BJ (cell line): ENCODE measurements at regions not wholly inside any gene's neighbourhood (a gene's known extent, or its start where the extent isn't known, plus 50 kb on each side); places are given as distances from the start of the nearest gene placed in this dataset.

Experiments
- CTCF ChIA-PET: fragments of 350-600 bp; formaldehyde crosslinking; extraction: SDS; loops from one replicate; lab custom pipeline; 2021; ENCODE audit warnings: antibody characterized with exemption, inconsistent platforms; lab: Yijun Ruan, JAX
- POLR2A ChIA-PET: fragments of 300-600 bp; sonication (Branson Sonifier 250); formaldehyde crosslinking; extraction: SDS; loops from one replicate; lab custom pipeline; 2021; ENCODE audit warnings: antibody characterized with exemption; lab: Charles Lee
- DNase-seq: peaks from one replicate; pipeline ENCODE4 v3.0.0-alpha.2; 2011; ENCODE audit warnings: low read depth
- H3K27me3 ChIP-seq: 2 replicates; pipeline ENCODE4 v1.6.0; 2011; ENCODE audit warnings: low read length; ENCODE audit not compliant: control insufficient read depth, insufficient read depth
- H3K36me3 ChIP-seq: 2 replicates; pipeline ENCODE4 v1.5.1; 2011; ENCODE audit warnings: low read length; ENCODE audit not compliant: control insufficient read depth, insufficient read depth
- H3K4me3 ChIP-seq: 2 replicates; pipeline ENCODE4 v1.5.1; 2011; ENCODE audit warnings: low read depth, mild to moderate bottlenecking, control low read depth, low read length
- TF ChIP-seq, protein P1 (sequence below): IDR thresholded peaks from 2 replicates; pipeline ENCODE4 v1.5.1; 2011; ENCODE audit warnings: low read depth, mild to moderate bottlenecking, control low read depth, inconsistent platforms, low read length, moderate library complexity; ENCODE audit not compliant: insufficient read depth

DNA sequence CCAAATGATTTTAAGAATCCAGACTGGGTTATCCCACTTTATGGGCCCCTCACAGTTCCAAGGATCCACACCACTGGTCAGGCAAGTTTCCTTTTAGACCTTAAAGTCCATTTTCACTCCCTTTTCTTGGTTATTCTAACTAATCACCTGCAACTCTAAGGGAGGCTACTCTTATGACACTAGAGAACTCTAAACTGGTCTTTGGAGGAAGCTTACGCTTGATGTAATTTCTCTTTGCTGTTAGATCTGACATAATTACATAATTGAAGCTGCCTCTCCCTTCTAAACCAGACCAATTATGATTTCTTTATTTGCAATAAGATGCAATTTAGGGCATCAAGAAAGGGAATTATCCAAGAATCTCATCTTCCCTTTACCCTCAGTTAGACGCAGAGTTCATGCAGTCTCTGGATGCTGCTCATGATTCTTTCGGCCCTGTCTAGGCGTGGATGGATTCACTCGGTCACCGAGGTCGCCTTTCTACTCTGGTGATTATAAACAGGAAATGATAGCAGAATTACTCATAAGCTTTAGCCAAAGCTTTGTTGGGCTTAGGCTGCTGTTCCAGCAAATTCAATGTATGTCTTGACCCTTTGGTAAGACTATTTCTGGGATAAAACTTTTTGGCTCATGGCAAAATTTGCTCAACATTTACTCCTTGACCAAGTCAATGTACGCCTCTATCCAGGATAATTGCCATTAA is 130.9 kb upstream of the PRNP start:
- DNase-seq, result no peak
- TF ChIP-seq, protein P1, sequence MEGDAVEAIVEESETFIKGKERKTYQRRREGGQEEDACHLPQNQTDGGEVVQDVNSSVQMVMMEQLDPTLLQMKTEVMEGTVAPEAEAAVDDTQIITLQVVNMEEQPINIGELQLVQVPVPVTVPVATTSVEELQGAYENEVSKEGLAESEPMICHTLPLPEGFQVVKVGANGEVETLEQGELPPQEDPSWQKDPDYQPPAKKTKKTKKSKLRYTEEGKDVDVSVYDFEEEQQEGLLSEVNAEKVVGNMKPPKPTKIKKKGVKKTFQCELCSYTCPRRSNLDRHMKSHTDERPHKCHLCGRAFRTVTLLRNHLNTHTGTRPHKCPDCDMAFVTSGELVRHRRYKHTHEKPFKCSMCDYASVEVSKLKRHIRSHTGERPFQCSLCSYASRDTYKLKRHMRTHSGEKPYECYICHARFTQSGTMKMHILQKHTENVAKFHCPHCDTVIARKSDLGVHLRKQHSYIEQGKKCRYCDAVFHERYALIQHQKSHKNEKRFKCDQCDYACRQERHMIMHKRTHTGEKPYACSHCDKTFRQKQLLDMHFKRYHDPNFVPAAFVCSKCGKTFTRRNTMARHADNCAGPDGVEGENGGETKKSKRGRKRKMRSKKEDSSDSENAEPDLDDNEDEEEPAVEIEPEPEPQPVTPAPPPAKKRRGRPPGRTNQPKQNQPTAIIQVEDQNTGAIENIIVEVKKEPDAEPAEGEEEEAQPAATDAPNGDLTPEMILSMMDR, result no peak
- POLR2A ChIA-PET, result no interaction called here
- CTCF ChIA-PET, result interaction anchor here (0.6 to 1.7 kb wide), 2 partner anchors 38 to 265 kb away, joined by 3 to 4 read pairs; no protein-coding TSS in a partner anchor
- H3K27me3 ChIP-seq, result no peaks in the 10 kb centered on the region
- H3K4me3 ChIP-seq, result no peak overlapping the region
- H3K36me3 ChIP-seq, result no peaks in the 10 kb centered on the region

DNA sequence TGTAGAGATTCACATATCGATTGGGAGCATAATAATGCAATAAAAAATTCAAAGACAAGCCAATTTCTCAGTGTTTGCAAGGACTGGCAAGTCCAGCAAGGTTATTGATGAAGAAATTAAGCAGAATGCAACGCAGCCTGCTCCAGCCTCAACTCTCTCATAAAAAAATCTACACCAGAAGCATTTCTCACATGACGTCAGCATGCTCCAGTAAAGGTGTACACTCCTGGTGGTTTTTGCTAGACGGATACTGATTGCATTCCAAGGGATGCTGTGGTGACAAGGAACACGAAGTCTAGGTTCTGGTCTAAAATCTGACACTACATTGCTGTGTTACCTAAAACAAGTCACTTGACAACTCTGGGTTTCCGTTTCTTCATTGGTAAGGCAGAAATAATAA is 131.9 kb upstream of the PRNP start:
- ChIA-PET POLR2A (no interaction called here), CTCF (no interaction called here)
- no peak for DNase-seq
- TF ChIP-seq, protein P1, result no peak
- no peaks in the 10 kb centered on the region for H3K27me3 ChIP-seq
- H3K4me3 ChIP-seq, result no peak overlapping the region
- H3K36me3 ChIP-seq, result no peaks in the 10 kb centered on the region

DNA sequence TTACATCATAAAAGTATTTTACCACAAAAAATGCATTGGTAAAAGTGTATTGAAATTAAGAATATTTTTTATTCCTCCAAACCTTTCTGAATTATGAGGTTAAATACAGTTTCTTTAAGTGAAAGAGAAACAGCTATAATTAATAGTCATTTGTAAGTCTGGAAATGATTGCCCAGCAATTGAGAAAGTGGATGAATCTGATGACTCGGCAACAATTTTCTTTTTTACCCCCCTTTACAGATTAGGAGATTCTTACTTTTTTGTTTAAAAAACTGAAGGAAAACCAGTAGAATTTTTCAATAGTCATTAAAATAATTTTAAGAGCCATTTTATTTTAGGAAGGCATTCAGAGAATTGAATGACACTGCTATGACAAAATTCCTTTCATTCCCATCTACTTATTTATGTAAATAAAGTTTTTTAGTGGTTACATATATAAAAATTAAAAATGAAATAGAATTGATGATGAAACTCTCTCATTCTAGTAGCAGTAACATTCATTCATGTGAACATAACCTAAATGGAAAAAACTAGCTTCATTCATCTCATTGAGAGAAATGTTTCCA is 134.1 kb upstream of the PRNP start:
- ChIA-PET CTCF (interaction anchor here (1.6 kb wide), 1 partner anchor 41 kb away, joined by 3 read pairs; no protein-coding TSS in a partner anchor), POLR2A (no interaction called here)
- TF ChIP-seq, protein P1, result no peak
- Histone ChIP-seq H3K4me3 (no peak overlapping the region), H3K27me3 (no peaks in the 10 kb centered on the region), H3K36me3 (no peaks in the 10 kb centered on the region)
- no peak for DNase-seq

DNA sequence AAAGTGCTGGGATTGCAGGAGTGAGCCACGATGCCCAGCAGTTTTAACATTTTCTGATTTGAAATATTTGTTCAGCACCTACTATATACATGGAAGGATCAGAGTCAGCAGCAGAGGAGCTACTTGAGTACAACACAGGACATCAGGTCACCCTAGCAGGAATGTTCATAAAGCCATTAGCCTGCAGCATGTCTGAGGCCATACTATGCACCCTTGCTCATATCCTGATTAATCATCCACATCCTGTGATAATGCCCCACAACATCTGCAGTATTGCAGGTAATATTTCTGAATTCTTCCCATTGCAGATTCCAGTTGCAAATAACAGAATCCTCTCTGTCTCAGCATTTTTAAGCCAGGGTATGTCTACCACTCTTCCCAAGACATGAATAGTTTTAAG is 135.5 kb upstream of the PRNP start:
- Histone ChIP-seq H3K36me3 (no peaks in the 10 kb centered on the region), H3K4me3 (no peak overlapping the region), H3K27me3 (no peaks in the 10 kb centered on the region)
- TF ChIP-seq, protein P1, result no peak
- no peak for DNase-seq
- CTCF ChIA-PET, result interaction anchor here (1.6 kb wide), 1 partner anchor 42 kb away, joined by 3 read pairs; no protein-coding TSS in a partner anchor
- POLR2A ChIA-PET, result no interaction called here

DNA sequence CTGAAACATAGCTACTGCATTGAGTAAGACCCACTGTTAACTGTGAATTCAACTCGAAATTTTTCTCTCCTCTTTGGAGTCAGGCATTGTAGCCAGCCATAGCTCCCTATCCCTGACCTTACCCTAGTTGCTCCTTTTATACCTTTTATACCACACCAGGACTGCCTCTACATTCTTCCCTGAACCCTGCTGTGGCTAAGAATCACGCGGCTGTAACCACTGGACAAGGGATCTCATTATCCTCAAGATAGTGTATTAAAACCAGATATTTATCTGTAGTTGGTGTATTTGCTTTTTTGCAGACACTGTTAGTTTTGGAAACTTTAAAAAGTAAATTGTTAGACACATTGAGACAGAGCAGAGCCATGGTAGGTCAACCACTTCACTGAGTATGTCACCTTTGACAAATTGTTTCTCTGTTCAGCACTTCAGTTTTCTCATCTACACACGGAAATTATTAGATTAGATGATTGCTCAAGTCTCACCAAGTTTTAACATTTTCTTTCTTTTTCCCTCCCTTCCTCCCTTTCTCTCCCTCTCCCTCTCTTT is 136.5 kb upstream of the PRNP start:
- POLR2A ChIA-PET, result no interaction called here
- Histone ChIP-seq H3K36me3 (no peaks in the 10 kb centered on the region), H3K27me3 (no peaks in the 10 kb centered on the region), H3K4me3 (no peak overlapping the region)
- CTCF ChIA-PET, result interaction anchor here (1.1 kb wide), 1 partner anchor 378 kb away, joined by 3 read pairs; no protein-coding TSS in a partner anchor
- TF ChIP-seq, protein P1, result no peak
- no peak for DNase-seq
